Activated B cell treated with CpG ODN at 0.5 μM for 24 hours (primary cell): ENCODE measurements at regions not wholly inside any gene's neighbourhood (a gene's known extent, or its start where the extent isn't known, plus 50 kb on each side); places are given as distances from the start of the nearest gene placed in this dataset.

ENCODE experiments used
- ATAC-seq: fragments of 200-7000 bp; cut with Tn5 transposase; one replicate; pipeline ENCODE4 v1.10.0; 2021; ENCODE audit warnings: low read depth, mild to moderate bottlenecking, moderate library complexity
- CTCF ChIA-PET: fragments of 350-600 bp; sonication (Branson Sonifier 250); formaldehyde crosslinking; loops from one replicate; lab custom pipeline; 2021; ENCODE audit warnings: antibody characterized with exemption; lab: Charles Lee
- POLR2A ChIA-PET: fragments of 350-600 bp; sonication (Branson Sonifier 250); formaldehyde crosslinking; loops from one replicate; lab custom pipeline; 2021; ENCODE audit warnings: antibody characterized with exemption; lab: Charles Lee
- DNase-seq: peaks from one replicate; pipeline ENCODE4 v3.0.0; 2022
- H3K27ac Mint-ChIP-seq: one replicate; pipeline ENCODE4 v1.8.0; 2020; ENCODE audit warnings: mixed read lengths
- H3K27me3 Mint-ChIP-seq: one replicate; pipeline ENCODE4 v1.8.0; 2021; ENCODE audit warnings: mixed read lengths
- H3K36me3 Mint-ChIP-seq: one replicate; pipeline ENCODE4 v1.8.0; 2021; ENCODE audit warnings: low read depth, mixed read lengths
- H3K4me1 Mint-ChIP-seq: one replicate; pipeline ENCODE4 v1.8.0; 2021; ENCODE audit warnings: mixed read lengths
- H3K4me3 Mint-ChIP-seq: one replicate; pipeline ENCODE4 v1.8.0; 2020; ENCODE audit warnings: mild to moderate bottlenecking, mixed read lengths
- H3K9me3 Mint-ChIP-seq: one replicate; pipeline ENCODE4 v1.8.0; 2020; ENCODE audit warnings: mixed read lengths
- intact Hi-C: fragments of 100-400 bp; cut with micrococcal nuclease; formaldehyde crosslinking; loops from one replicate; pipeline ENCODE4 v1.15.1; 2024
- TF ChIP-seq, protein P1 (sequence below): fragments of 200-600 bp; IDR thresholded peaks from one replicate; pipeline ENCODE4 v1.8.0; 2022; ENCODE audit warnings: antibody characterized with exemption, mild to moderate bottlenecking

DNA sequence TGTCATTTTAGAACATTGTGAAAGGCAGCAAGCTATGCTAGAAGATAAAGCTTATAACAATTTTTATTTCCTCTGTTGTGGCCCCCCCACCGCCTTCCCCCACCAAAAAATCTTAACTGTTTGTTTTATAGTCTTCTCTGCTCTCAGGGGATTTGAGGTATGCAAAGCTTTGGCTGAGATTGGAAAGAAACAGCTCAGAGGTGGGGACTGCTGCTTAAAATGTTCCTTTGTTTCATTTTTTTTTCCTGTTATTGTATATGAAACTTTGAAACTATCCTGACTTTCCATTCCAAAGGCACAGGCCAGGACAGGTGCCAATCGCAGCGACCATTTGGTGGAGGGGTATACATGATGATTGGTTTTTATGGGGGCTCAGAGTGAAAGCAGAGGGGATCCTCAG lies 114.7 kb upstream of the PHACTR1 start:
- POLR2A ChIA-PET = interaction anchor here (0.6 kb wide), 1 partner anchor 56 kb away, joined by 3 read pairs; no protein-coding TSS in a partner anchor
- ATAC-seq = peak; percentile 51
- Mint-ChIP-seq H3K27ac (no peak overlapping the region), H3K9me3 (no peaks in the 10 kb centered on the region), H3K36me3 (no peaks in the 10 kb centered on the region), H3K4me3 (no peak overlapping the region), H3K4me1 (peaks cover 20% of the 10 kb centered on the region), H3K27me3 (peaks cover under 1% of the 10 kb centered on the region)
- intact Hi-C loops = loop anchor here (10.0 kb wide), 2 partner anchors 97 to 777 kb away; no protein-coding TSS in a partner anchor
- TF ChIP-seq, protein P1, sequence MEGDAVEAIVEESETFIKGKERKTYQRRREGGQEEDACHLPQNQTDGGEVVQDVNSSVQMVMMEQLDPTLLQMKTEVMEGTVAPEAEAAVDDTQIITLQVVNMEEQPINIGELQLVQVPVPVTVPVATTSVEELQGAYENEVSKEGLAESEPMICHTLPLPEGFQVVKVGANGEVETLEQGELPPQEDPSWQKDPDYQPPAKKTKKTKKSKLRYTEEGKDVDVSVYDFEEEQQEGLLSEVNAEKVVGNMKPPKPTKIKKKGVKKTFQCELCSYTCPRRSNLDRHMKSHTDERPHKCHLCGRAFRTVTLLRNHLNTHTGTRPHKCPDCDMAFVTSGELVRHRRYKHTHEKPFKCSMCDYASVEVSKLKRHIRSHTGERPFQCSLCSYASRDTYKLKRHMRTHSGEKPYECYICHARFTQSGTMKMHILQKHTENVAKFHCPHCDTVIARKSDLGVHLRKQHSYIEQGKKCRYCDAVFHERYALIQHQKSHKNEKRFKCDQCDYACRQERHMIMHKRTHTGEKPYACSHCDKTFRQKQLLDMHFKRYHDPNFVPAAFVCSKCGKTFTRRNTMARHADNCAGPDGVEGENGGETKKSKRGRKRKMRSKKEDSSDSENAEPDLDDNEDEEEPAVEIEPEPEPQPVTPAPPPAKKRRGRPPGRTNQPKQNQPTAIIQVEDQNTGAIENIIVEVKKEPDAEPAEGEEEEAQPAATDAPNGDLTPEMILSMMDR = no peak
- CTCF ChIA-PET = interaction anchor here (0.6 kb wide), 1 partner anchor 729 kb away, joined by 3 read pairs; no protein-coding TSS in a partner anchor
- DNase-seq = no peak

DNA sequence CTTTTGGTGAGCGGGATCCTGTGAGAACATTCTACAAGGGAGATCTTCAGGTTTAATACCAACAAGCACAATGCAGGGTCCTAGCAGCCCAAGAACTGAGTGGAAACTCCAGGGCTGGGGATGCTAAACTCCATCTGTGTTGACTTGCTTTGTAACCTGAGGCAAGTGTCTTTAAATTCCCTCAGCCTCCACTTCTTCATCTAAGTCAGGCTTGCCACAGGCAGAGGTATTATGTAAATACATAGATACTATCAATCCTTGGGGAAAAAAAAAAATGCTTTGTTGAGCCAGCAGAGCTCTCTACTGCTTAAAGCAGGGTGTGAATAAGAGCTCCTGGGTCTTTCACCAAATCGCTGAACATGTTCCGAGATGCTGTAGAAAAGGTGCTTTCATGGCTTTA lies 114.2 kb upstream of the PHACTR1 start:
- Mint-ChIP-seq H3K4me1 (peaks cover 20% of the 10 kb centered on the region), H3K9me3 (no peaks in the 10 kb centered on the region), H3K4me3 (no peak overlapping the region), H3K27ac (no peak overlapping the region), H3K36me3 (no peaks in the 10 kb centered on the region), H3K27me3 (peaks cover 3% of the 10 kb centered on the region)
- ChIA-PET CTCF (interaction anchor here (0.9 to 1.4 kb wide), 3 partner anchors 563 to 946 kb away, joined by 3 to 6 read pairs (median 3); no protein-coding TSS in a partner anchor), POLR2A (interaction anchor here (0.6 kb wide), 1 partner anchor 57 kb away, joined by 3 read pairs; no protein-coding TSS in a partner anchor)
- TF ChIP-seq, protein P1 = no peak
- intact Hi-C loops = loop anchor here (10.0 kb wide), 2 partner anchors 98 to 778 kb away; no protein-coding TSS in a partner anchor
- DNase-seq = no peak
- ATAC-seq = no peak

DNA sequence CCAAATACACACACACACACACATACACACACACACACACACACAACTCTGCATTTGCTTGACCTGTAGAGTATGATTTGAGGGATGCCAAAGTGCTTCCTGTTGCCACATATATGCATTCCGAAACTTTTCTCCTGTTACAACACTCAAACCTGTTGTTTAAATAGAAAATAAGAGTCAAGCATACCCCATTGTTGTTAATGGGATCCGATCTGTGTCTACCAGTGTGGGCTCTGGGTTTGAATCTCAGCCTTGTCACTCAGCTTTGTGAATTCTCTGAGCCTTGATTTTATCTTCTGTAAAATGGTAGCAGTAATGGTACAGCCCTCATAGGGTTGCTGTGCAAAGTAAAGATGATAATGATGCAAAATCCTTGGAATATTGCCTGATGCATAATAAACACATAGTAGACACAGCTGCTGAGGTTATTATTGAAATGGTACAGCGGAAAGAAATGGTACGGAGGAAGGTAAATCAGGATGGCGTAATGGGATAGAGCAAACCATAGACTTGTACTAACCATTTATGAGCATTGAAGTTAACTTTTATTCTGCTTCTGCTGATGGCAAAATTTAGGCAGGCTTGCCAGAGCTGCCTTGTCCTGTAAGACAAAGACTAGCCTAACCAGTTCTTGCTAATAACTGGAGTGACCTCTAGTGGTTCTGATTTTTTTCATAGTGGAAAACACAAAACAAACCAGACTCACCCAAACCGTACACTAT lies 113.5 kb upstream of the PHACTR1 start:
- H3K27me3 Mint-ChIP-seq = peaks cover 3% of the 10 kb centered on the region
- intact Hi-C loops = loop anchor here (10.0 kb wide), 2 partner anchors 98 to 778 kb away; no protein-coding TSS in a partner anchor
- ChIA-PET CTCF (interaction anchor here (0.9 to 1.4 kb wide), 3 partner anchors 564 to 947 kb away, joined by 3 to 6 read pairs (median 3); no protein-coding TSS in a partner anchor), POLR2A (no interaction called here)
- ATAC-seq (no peak), DNase-seq (no peak)
- peaks cover 23% of the 10 kb centered on the region for H3K4me1 Mint-ChIP-seq
- H3K9me3 Mint-ChIP-seq = no peaks in the 10 kb centered on the region
- H3K27ac Mint-ChIP-seq = no peak overlapping the region
- H3K4me3 Mint-ChIP-seq = no peak overlapping the region
- TF ChIP-seq, protein P1 = no peak
- H3K36me3 Mint-ChIP-seq = no peaks in the 10 kb centered on the region

DNA sequence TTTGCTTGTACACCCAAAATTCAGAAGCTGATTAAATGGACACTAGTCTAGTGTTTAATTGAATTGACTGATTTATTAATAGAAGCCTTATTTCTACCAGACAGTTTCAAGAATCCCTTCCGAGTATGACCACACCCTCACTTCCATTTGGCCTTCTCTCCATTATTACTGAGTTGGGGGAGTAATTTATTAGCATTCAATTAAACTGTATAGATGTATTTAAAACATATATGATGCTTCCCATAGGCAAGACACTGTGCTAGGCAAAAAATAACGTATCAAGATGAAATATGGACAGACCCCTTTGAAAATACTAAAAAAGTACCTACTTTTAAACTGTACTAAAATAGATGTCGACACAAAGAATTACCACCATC lies 112.9 kb upstream of the PHACTR1 start:
- Mint-ChIP-seq H3K9me3 (no peaks in the 10 kb centered on the region), H3K4me1 (peaks cover 29% of the 10 kb centered on the region), H3K27ac (no peak overlapping the region), H3K4me3 (no peak overlapping the region), H3K27me3 (peaks cover 3% of the 10 kb centered on the region), H3K36me3 (no peaks in the 10 kb centered on the region)
- POLR2A ChIA-PET = no interaction called here
- CTCF ChIA-PET = interaction anchor here (1.3 to 1.4 kb wide), 2 partner anchors 904 to 947 kb away, joined by 3 to 6 read pairs; no protein-coding TSS in a partner anchor
- DNase-seq = no peak
- ATAC-seq = no peak
- intact Hi-C loops = loop anchor here (2.0 to 10.0 kb wide), 3 partner anchors 99 to 779 kb away; no protein-coding TSS in a partner anchor
- TF ChIP-seq, protein P1 = no peak

DNA sequence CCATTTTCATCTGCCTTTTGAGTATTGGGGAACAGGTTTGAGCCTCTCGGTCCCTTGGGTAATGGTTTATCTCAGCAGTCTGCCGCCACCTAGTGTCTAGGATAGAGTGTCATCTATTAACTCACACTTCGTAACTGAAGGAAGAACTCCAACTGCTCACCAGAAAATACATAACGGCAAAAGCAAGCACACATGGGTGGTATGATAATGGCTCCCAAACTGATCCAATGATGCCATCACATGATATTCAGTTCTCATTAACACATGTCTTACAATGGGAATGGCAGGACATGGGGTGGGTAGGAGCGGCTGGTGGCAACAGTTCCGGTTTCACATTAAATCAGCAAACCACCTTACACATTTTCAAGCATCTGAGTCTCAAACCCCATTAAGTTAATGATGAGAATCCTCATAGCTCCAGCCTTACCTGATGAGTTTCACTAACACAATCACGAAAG lies 110.7 kb upstream of the PHACTR1 start:
- ChIA-PET CTCF (interaction anchor here (1.0 to 6.1 kb wide), 9 partner anchors 9 to 1021 kb away, joined by 3 to 44 read pairs (median 5); partner anchors contain the start of gene EDN1), POLR2A (interaction anchor here (0.5 kb wide), 1 partner anchor 1911 kb away, joined by 3 read pairs; the partner anchor contains the start of gene PAK1IP1)
- ATAC-seq = peak; percentile 77
- Mint-ChIP-seq H3K27me3 (peaks cover 3% of the 10 kb centered on the region), H3K4me1 (peaks cover 31% of the 10 kb centered on the region), H3K4me3 (peak overlapping the region; percentile 61), H3K36me3 (no peaks in the 10 kb centered on the region), H3K27ac (no peak overlapping the region), H3K9me3 (no peaks in the 10 kb centered on the region)
- TF ChIP-seq, protein P1 = no peak
- DNase-seq = no peak
- intact Hi-C loops = loop anchor here (1.0 to 10.0 kb wide), 9 partner anchors 101 to 1019 kb away; partner anchors contain the start of gene EDN1
